HG02678 (cell line): ENCODE measurements at regions not wholly inside any gene's neighbourhood (a gene's known extent, or its start where the extent isn't known, plus 50 kb on each side); places are given as distances from the start of the nearest gene placed in this dataset.

Source experiments
- ATAC-seq: cut with Tn5 transposase; IDR thresholded peaks from one replicate; pipeline ENCODE4 v1.9.1; 2021; ENCODE audit warnings: mild to moderate bottlenecking, moderate library complexity; ENCODE audit not compliant: unreplicated experiment

DNA sequence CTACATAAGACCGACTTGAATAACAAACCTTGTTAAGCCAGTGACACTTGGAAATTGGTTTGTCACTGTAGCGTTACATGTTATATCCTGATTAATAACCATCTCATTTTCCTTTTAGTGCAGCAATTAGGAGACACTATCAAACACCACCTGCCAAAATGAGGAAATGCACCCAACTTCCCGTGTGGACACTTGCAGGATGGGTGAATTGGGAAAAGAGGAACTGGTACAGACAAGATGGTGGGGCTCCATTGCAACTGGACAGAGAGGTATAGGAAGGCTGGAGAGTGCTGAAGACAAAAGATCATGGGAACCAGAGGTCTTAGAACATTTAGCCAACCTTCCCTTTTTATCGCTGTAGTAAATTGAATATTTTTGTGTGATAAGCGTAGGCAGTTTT lies 816.3 kb upstream of the HS6ST1 start:
- no peak for ATAC-seq

- ATAC-seq, result no peak
Observed at GRCh38 chr2:129139380-129139779, 820.7 kb upstream of the HS6ST1 start.

DNA sequence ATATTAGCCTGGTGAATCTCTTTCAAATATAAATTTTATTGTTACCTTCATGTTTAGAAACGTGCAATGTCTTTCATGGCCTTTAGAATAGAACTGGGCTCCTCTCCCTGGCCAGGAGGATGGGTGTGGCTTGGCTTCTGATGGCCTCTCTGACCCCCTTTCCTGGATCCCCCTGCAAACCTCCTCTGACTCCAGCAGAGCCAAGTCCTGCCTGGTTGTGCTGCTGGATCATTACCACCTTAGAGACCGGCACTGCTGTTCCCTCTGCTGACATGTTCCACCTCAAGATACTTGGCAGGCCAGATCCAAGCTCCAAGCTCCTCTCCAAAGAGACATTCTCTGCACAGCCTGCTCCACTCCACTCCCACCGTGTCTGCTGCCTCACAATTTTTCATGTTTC lies 823.8 kb upstream of the HS6ST1 start:
- no peak for ATAC-seq

DNA sequence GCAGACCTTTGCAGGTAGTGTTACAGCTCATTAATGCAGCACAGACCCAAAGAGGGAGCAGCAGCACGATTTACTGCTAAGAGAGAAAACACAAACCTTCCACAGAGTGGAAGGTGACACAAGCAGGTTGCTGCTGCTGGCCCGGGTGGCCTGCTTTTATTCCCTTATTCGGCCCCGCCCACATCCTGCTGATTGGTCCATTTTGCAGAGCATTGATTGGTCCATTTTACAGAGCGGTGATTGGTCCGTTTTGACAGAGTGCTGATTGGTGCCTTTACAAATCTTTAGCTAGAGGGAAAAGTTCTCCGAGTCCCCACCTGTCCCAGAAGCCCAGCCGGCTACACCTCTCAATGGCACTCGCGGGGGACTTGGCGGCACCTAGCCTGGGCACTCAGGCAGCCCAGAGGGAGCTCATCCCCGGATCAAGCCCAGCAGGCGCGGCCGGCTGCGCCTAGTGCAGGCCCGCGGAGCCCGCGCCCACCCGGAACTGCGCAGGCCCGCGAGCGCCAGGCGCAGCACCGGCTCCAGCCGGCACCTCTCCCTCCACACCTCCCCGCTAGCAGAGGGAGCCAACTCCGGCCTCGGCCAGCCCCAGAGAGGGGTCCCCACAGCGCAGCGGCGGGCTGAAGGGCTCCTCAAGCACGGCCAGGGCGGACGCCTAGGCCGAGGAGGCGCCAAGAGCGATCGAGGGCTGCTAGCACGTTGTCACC lies 825.6 kb upstream of the HS6ST1 start:
- no peak for ATAC-seq

GRCh38 chr2:129152514-129152913 lies 827.0 kb upstream of the RAB6C start:
- ATAC-seq, result no peak

- no peak for ATAC-seq
Observed at GRCh38 chr2:129160879-129161278, 818.6 kb upstream of the RAB6C start.

DNA sequence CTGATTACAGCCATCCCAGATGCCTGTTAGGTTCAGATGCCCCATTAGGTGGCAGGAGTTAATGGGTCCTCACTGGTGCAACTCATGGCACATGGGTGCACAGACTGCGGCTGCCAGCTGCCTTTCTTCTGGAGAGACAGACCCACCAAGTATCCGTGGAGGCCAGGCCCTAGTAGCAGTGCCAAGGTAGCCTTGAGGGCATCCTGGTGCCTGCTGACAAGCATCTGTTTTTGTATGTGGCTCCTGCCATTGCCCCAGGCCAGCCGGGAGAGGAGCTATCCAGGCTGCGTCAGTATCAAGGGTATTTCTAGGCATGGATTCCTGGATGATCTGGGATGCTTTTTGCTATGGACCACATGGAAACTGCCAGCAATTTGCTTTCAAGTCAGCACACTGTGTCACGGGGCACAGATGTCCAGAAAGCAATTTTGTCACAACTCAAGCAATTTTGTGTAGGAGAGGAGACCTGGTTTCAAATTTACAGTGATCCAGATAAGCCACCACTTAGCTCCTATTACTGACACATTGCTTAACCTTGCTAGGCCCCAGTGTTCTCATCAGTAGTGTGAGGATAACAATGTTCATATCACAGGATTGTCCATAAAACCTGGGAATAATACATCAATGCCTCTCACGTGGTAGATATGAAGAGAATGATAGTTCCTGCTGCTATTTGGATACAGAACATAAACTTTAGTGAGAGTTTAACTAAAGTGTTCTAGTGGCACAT lies 815.1 kb upstream of the RAB6C start:
- no peak for ATAC-seq

GRCh38 chr2:129165006-129165405 lies 814.5 kb upstream of the RAB6C start:
- no peak for ATAC-seq

DNA sequence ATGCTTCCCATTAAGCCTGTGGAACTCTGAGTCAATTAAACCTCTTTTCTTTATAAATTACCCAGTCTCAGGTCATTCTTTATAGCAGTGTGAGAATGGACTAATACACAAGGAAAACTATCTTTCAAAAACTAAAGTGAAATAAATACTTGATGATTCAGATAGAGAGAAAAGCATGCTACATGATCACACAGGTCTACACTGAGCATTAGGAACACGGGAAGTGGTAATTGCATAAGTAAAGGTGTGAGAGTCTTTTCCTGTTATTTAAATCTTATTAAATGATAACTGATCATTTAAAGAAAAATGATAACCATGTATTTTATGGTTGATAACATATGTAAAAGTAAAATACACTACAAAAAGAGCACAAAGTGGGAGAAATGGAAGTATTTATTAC lies 812.0 kb upstream of the RAB6C start:
- ATAC-seq, result no peak

- no peak for ATAC-seq
Observed at GRCh38 chr2:129170570-129170969, 808.9 kb upstream of the RAB6C start.

- no peak for ATAC-seq
Observed at GRCh38 chr2:129174143-129174542, 805.3 kb upstream of the RAB6C start.

- ATAC-seq, result no peak
Observed at GRCh38 chr2:129175051-129175450, 804.4 kb upstream of the RAB6C start.

GRCh38 chr2:129176375-129176774 lies 803.1 kb upstream of the RAB6C start:
- ATAC-seq, result no peak

GRCh38 chr2:129178356-129178755 lies 801.1 kb upstream of the RAB6C start:
- no peak for ATAC-seq

- ATAC-seq, result no peak
Observed at GRCh38 chr2:129179199-129179598, 800.3 kb upstream of the RAB6C start.

DNA sequence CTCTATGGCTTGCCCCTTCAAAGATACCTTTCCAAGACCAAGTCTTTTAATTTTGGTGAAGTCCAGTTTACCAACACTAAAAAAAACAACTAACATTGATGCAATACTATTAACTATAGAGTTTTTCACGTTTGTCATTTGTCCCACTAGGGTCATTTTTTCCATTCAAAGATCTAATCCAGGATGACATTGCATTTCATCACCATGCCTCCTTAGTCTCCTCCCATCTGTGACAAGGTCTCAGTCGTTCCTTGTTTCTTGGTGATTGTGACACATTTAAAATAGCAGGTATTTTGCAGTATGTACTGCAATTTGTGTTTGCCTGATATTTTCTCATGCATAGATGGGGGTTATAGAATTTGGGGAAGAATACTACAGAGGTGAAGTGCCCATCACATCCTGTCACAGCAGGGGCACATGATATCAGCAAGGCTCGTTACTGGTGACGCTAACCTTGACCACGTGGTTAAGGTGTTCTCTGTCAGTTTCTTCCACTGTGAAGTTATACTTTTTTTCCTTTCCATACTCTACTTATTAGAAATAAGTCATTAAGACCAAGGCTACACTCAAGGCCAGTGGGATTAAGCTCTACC lies 799.2 kb upstream of the RAB6C start:
- ATAC-seq, result no peak

- no peak for ATAC-seq
Observed at GRCh38 chr2:129181433-129181832, 798.0 kb upstream of the RAB6C start.

DNA sequence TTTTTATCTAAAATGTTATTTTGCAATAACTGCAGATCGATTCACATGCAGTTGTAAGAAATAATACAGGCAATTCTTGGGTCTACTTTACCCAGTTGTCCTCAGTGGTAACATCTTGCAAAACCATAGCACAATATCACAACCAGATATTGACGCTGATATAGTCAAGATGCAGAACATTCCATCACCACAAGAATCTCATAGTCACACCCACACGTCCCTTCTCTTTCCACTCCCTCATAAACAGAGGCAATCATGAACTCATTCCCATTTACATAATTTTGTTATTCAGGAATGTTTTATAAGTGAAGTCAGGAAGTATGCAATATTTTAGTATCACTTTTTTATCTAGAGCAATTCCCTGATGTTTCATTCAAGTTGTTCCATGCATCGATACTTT lies 797.5 kb upstream of the RAB6C start:
- ATAC-seq, result no peak

GRCh38 chr2:129187343-129187742 lies 792.1 kb upstream of the RAB6C start:
- no peak for ATAC-seq

- ATAC-seq, result no peak
Observed at GRCh38 chr2:129188451-129188850, 791.0 kb upstream of the RAB6C start.

- no peak for ATAC-seq
Observed at GRCh38 chr2:129189617-129190319, 789.7 kb upstream of the RAB6C start.

GRCh38 chr2:129190494-129190893 lies 789.0 kb upstream of the RAB6C start:
- no peak for ATAC-seq
